GM12892 (cell line): ENCODE measurements at regions not wholly inside any gene's neighbourhood (a gene's known extent, or its start where the extent isn't known, plus 50 kb on each side); places are given as distances from the start of the nearest gene placed in this dataset.

Source experiments
- POLR2A ChIP-seq: IDR thresholded peaks from 2 replicates; pipeline ENCODE4 v1.6.1; 2011; ENCODE audit warnings: low read depth, low read length, control low read depth
- POLR2AphosphoS5 ChIP-seq: IDR thresholded peaks from 2 replicates; pipeline ENCODE4 v1.6.1; 2011; ENCODE audit warnings: low read depth, low read length, control low read depth
- TAF1 ChIP-seq: IDR thresholded peaks from 2 replicates; pipeline ENCODE4 v1.6.1; 2011; ENCODE audit warnings: low read depth, mild to moderate bottlenecking, control low read depth, low read length, borderline replicate concordance

DNA sequence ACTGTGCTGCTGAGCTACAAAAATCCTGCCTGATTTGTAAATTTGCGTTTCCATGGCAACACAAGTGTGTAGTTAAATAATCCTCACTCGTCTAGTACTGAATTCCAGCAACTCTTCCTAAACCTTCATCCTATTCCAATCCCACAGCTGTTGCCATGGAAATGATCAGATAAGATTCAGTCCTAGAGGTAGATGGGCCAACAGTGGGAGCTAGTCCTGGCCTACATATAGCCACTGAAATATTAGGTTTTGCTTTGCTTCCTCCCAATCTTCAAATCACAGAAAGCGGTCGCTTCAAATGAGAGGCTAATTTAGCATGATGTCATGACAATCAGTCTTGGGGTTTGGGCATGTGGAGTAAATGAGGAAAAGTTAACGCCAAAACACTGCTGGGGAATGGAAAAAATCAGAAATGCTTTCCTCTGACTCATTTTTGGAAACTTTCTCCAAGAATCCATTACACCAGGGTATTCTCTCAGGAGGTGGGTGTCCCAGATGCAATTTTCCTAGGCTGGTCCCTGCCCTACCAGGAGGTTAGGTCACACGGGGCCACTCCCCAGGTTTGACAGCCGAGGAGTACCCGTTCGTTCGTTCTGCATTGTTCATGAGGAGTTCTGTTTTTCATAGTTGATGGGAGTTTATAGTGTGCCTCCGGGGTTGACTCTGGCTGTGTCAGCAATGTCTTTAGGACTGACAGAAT, 159.2 kb upstream of the SLCO3A1 start:
- TF ChIP-seq POLR2AphosphoS5 (no peak), POLR2A (no peak), TAF1 (no peak)
